Erythroblast (primary cell): ENCODE measurements at regions not wholly inside any gene's neighbourhood (a gene's known extent, or its start where the extent isn't known, plus 50 kb on each side); places are given as distances from the start of the nearest gene placed in this dataset.

Experiments used
- GATA1 ChIP-seq: IDR thresholded peaks from 2 replicates; pipeline ENCODE4 v1.6.1; 2011; ENCODE audit warnings: low read depth, mild to moderate bottlenecking, control low read depth, low read length, moderate library complexity
- POLR2A ChIP-seq: IDR thresholded peaks from 2 replicates; pipeline ENCODE4 v1.6.1; 2011; ENCODE audit warnings: mild to moderate bottlenecking, low read length

- TF ChIP-seq POLR2A: no peak
- TF ChIP-seq GATA1: no peak
Measured at GRCh38 chr5:152499814-152500535, 94.9 kb upstream of the NMUR2 start.
